ENCODE measurements at regions not wholly inside any gene's neighbourhood (a gene's known extent, or its start where the extent isn't known, plus 50 kb on each side); places are given as distances from the start of the nearest gene placed in this dataset.

DNA sequence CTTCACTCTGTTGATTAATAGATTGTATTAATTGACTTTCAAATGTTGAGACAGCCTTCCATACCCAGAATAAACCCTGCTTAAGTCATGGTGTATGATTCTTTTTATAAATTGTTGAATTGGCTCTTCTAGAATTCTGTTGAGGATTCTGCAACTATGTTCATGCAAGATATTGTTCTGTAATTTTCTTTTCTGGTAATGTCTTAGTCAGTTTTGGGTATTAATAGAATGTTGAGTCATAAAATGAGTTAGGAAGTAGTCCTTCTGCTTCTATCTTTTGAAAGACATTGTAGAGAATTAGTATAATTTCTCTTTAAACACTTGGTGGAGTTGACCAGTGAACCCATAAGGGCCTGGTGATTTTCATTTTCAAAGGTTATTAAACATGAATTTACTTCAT is 958.9 kb downstream of the LRFN5 start:
- TF ChIP-seq CTCF (IDR thresholded peaks at IDR 0.05) (no peak), SIN3A (IDR thresholded peaks at IDR 0.05; ENCODE audit: borderline replicate concordance, insufficient read depth, low read depth, low read length) (no peak), TCF7L2 (IDR thresholded peaks at IDR 0.05; ENCODE audit: low read depth, low read length) (no peak)

Data from Panc1 (cell line).